Activated CD8-positive, alpha-beta T cell treated with anti-CD3 and anti-CD28 coated beads for 36 hours (primary cell): ENCODE measurements at regions not wholly inside any gene's neighbourhood (a gene's known extent, or its start where the extent isn't known, plus 50 kb on each side); places are given as distances from the start of the nearest gene placed in this dataset.

Source experiments
- ATAC-seq: fragments of 200-7000 bp; cut with Tn5 transposase; one replicate; pipeline ENCODE4 v1.10.0; 2021; ENCODE audit warnings: mild to moderate bottlenecking, moderate library complexity
- CTCF ChIA-PET: fragments of 350-600 bp; sonication (Branson Sonifier 250); formaldehyde crosslinking; loops from one replicate; lab custom pipeline; 2021; ENCODE audit warnings: antibody characterized with exemption; lab: Charles Lee
- POLR2A ChIA-PET: fragments of 350-600 bp; sonication (Branson Sonifier 250); formaldehyde crosslinking; loops from one replicate; lab custom pipeline; 2021; ENCODE audit warnings: antibody characterized with exemption; lab: Charles Lee
- DNase-seq: peaks from one replicate; pipeline ENCODE4 v3.0.0-alpha.2; 2020
- H3K27ac Mint-ChIP-seq: one replicate; pipeline ENCODE4 v1.8.0; 2021; ENCODE audit warnings: mild to moderate bottlenecking, mixed read lengths
- H3K27me3 Mint-ChIP-seq: one replicate; pipeline ENCODE4 v1.8.0; 2021; ENCODE audit warnings: mixed read lengths
- H3K36me3 Mint-ChIP-seq: one replicate; pipeline ENCODE4 v1.8.0; 2021; ENCODE audit warnings: low read depth, mixed read lengths
- H3K4me1 Mint-ChIP-seq: one replicate; pipeline ENCODE4 v1.8.0; 2021; ENCODE audit warnings: low read depth, mixed read lengths
- H3K4me3 Mint-ChIP-seq: one replicate; pipeline ENCODE4 v1.8.0; 2021; ENCODE audit warnings: mild to moderate bottlenecking, moderate library complexity, mixed read lengths
- H3K9me3 Mint-ChIP-seq: one replicate; pipeline ENCODE4 v1.8.0; 2021; ENCODE audit warnings: mixed read lengths
- intact Hi-C: fragments of 100-400 bp; cut with micrococcal nuclease; formaldehyde crosslinking; loops from one replicate; pipeline ENCODE4 v1.10.0; 2022
- TF ChIP-seq, protein P1 (sequence below): fragments of 200-600 bp; IDR thresholded peaks from one replicate; pipeline ENCODE4 v1.8.0; 2022; ENCODE audit warnings: antibody characterized with exemption, mild to moderate bottlenecking

GRCh38 chr21:31493350-31493880 lies 149.4 kb upstream of the TIAM1 start:
- intact Hi-C loops = no loop called here
- no peaks in the 10 kb centered on the region for H3K27me3 Mint-ChIP-seq
- TF ChIP-seq, protein P1, sequence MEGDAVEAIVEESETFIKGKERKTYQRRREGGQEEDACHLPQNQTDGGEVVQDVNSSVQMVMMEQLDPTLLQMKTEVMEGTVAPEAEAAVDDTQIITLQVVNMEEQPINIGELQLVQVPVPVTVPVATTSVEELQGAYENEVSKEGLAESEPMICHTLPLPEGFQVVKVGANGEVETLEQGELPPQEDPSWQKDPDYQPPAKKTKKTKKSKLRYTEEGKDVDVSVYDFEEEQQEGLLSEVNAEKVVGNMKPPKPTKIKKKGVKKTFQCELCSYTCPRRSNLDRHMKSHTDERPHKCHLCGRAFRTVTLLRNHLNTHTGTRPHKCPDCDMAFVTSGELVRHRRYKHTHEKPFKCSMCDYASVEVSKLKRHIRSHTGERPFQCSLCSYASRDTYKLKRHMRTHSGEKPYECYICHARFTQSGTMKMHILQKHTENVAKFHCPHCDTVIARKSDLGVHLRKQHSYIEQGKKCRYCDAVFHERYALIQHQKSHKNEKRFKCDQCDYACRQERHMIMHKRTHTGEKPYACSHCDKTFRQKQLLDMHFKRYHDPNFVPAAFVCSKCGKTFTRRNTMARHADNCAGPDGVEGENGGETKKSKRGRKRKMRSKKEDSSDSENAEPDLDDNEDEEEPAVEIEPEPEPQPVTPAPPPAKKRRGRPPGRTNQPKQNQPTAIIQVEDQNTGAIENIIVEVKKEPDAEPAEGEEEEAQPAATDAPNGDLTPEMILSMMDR = no peak
- DNase-seq (no peak), ATAC-seq (no peak)
- no peaks in the 10 kb centered on the region for H3K9me3 Mint-ChIP-seq
- no peaks in the 10 kb centered on the region for H3K36me3 Mint-ChIP-seq
- CTCF ChIA-PET = interaction anchor here (0.8 kb wide), 1 partner anchor 14 kb away, joined by 3 read pairs; no protein-coding TSS in a partner anchor
- no peak overlapping the region for H3K4me3 Mint-ChIP-seq
- H3K27ac Mint-ChIP-seq = no peak overlapping the region
- no peaks in the 10 kb centered on the region for H3K4me1 Mint-ChIP-seq
- POLR2A ChIA-PET = no interaction called here

- intact Hi-C loops = no loop called here
- POLR2A ChIA-PET = no interaction called here
- CTCF ChIA-PET = no interaction called here
- Mint-ChIP-seq H3K36me3 (no peaks in the 10 kb centered on the region), H3K27me3 (no peaks in the 10 kb centered on the region), H3K27ac (no peak overlapping the region), H3K4me3 (no peak overlapping the region), H3K4me1 (no peaks in the 10 kb centered on the region), H3K9me3 (no peaks in the 10 kb centered on the region)
- TF ChIP-seq, protein P1 = no peak
- ATAC-seq = no peak
- DNase-seq = no peak
Measured at GRCh38 chr21:31491617-31492016, 147.6 kb upstream of the TIAM1 start.

DNA sequence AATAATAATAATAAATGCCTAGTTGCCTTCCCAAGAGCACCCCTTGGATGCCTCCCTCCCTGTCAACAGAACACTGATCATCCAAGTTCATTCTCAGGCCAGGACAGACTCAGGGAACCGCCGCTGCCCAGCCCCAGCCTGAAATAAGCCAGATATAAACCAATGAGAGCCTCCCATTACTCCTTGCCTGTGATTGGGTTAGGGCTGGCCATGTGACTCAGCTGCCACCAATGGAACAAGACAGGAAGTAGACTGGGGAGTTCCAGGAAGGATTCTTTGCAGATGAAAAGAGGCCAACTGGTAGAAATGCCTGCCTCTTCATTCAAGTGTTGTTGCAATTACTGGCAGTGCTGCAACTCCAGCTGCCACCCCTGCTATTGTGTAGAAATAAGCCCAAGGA lies 146.4 kb upstream of the TIAM1 start:
- Mint-ChIP-seq H3K36me3 (no peaks in the 10 kb centered on the region), H3K27me3 (no peaks in the 10 kb centered on the region), H3K27ac (no peak overlapping the region), H3K9me3 (no peaks in the 10 kb centered on the region), H3K4me3 (no peak overlapping the region), H3K4me1 (no peaks in the 10 kb centered on the region)
- CTCF ChIA-PET = no interaction called here
- ATAC-seq (no peak), DNase-seq (no peak)
- intact Hi-C loops = no loop called here
- TF ChIP-seq, protein P1 = no peak
- POLR2A ChIA-PET = no interaction called here

GRCh38 chr21:31489726-31490125 lies 145.7 kb upstream of the TIAM1 start:
- no peak overlapping the region for H3K4me3 Mint-ChIP-seq
- CTCF ChIA-PET = no interaction called here

GRCh38 chr21:31489014-31489413 lies 145.0 kb upstream of the TIAM1 start:
- H3K27me3 Mint-ChIP-seq = no peaks in the 10 kb centered on the region
- H3K36me3 Mint-ChIP-seq = peaks cover 4% of the 10 kb centered on the region
- intact Hi-C loops = no loop called here
- peaks cover 9% of the 10 kb centered on the region for H3K9me3 Mint-ChIP-seq
- H3K4me1 Mint-ChIP-seq = no peaks in the 10 kb centered on the region
- DNase-seq (no peak), ATAC-seq (no peak)
- H3K27ac Mint-ChIP-seq = no peak overlapping the region
- CTCF ChIA-PET = no interaction called here
- H3K4me3 Mint-ChIP-seq = no peak overlapping the region
- POLR2A ChIA-PET = no interaction called here
- TF ChIP-seq, protein P1 = no peak

More at GRCh38 chr21:31489726-31490125, 145.7 kb upstream of the TIAM1 start:
- intact Hi-C loops = no loop called here
- Mint-ChIP-seq H3K4me1 (no peaks in the 10 kb centered on the region), H3K27me3 (no peaks in the 10 kb centered on the region), H3K36me3 (peaks cover 3% of the 10 kb centered on the region), H3K9me3 (peaks cover 6% of the 10 kb centered on the region), H3K27ac (no peak overlapping the region)
- TF ChIP-seq, protein P1 = no peak
- ATAC-seq (no peak), DNase-seq (no peak)
- POLR2A ChIA-PET = no interaction called here
